K562 (cell line): ENCODE measurements at regions not wholly inside any gene's neighbourhood (a gene's known extent, or its start where the extent isn't known, plus 50 kb on each side); places are given as distances from the start of the nearest gene placed in this dataset.

Source experiments
- FOXK1 ChIP-seq: sonication (generic); formaldehyde crosslinking; IDR thresholded peaks from 2 replicates; pipeline ENCODE4 v1.8.0; 2022; ENCODE audit warnings: missing genetic modification reagents, mild to moderate bottlenecking, borderline replicate concordance
- HDAC2 ChIP-seq: fragments of 450-650 bp; IDR thresholded peaks from 2 replicates; pipeline ENCODE4 v1.6.1; 2016; ENCODE audit warnings: mild to moderate bottlenecking
- KDM4B ChIP-seq, 2 experiments: fragments of 450-650 bp in 1 of 2; sonication (generic) in 1 of 2; IDR thresholded peaks; 2 replicates each; pipeline ENCODE4 v1.6.1; 2016 to 2017; ENCODE audit warnings: borderline replicate concordance in 2 of 2, antibody characterized with exemption in 1 of 2, low read depth in 1 of 2, mild to moderate bottlenecking in 1 of 2
- RB1 ChIP-seq: fragments of 450-650 bp; IDR thresholded peaks from 2 replicates; pipeline ENCODE4 v1.6.1; 2017; ENCODE audit warnings: low read depth, mild to moderate bottlenecking
- SIN3A ChIP-seq, 2 experiments: fragments of 150-350 bp in 1 of 2; IDR thresholded peaks; 2 replicates each; pipeline ENCODE4 v1.6.1; 2011 to 2016; ENCODE audit warnings: borderline replicate concordance in 2 of 2, low read depth in 2 of 2, low read length in 2 of 2, mild to moderate bottlenecking in 2 of 2, moderate library complexity in 2 of 2; ENCODE audit not compliant: control insufficient read depth in 1 of 2
- SMC3 ChIP-seq: conservative IDR thresholded peaks from 2 replicates; pipeline ENCODE4 v1.6.1; 2011; ENCODE audit warnings: low read depth, low read length, improper control_type of control experiment; ENCODE audit not compliant: insufficient read depth
- TBL1XR1 ChIP-seq, 2 experiments: IDR thresholded peaks; 2 replicates each; pipeline ENCODE4 v1.6.1; 2012; ENCODE audit warnings: improper control_type of control experiment in 2 of 2, low read length in 2 of 2, mild to moderate bottlenecking in 1 of 2
- TCF7 ChIP-seq: sonication (generic); IDR thresholded peaks from 2 replicates; pipeline ENCODE4 v1.6.1; 2016; ENCODE audit warnings: antibody characterized with exemption, borderline replicate concordance
- ZNF232 ChIP-seq: sonication (generic); formaldehyde crosslinking; IDR thresholded peaks from 2 replicates; pipeline ENCODE4 v1.8.0; 2022; ENCODE audit warnings: mild to moderate bottlenecking, missing genetic modification reagents
- ZNF699 ChIP-seq: fragments of 250-450 bp; sonication (Bioruptor Pico); IDR thresholded peaks from 2 replicates; pipeline ENCODE4 v1.8.0; 2021; ENCODE audit warnings: mild to moderate bottlenecking, moderate library complexity; ENCODE audit not compliant: insufficient replicate concordance
- TF ChIP-seq, protein P1 (sequence below): IDR thresholded peaks from 2 replicates; pipeline ENCODE4 v1.6.1; 2014; ENCODE audit warnings: antibody characterized with exemption
- TF ChIP-seq, protein P2 (sequence below): conservative IDR thresholded peaks from 2 replicates; pipeline ENCODE4 v1.6.1; 2011; ENCODE audit warnings: low read depth, mild to moderate bottlenecking, low read length; ENCODE audit not compliant: control insufficient read depth
- TF ChIP-seq, protein P3 (sequence below): fragments of 450-650 bp; IDR thresholded peaks from 2 replicates; pipeline ENCODE4 v1.6.1; 2016; ENCODE audit warnings: antibody characterized with exemption
- TF ChIP-seq, protein P4 (sequence below): IDR thresholded peaks from 2 replicates; pipeline ENCODE4 v1.6.1; 2011; ENCODE audit warnings: borderline replicate concordance, low read depth, mild to moderate bottlenecking, moderate library complexity, low read length; ENCODE audit not compliant: insufficient read depth, poor library complexity, severe bottlenecking
- TF ChIP-seq, protein P5 (sequence below): fragments of 450-650 bp; formaldehyde crosslinking; IDR thresholded peaks from 2 replicates; pipeline ENCODE4 v1.4.0; 2020; ENCODE audit warnings: mild to moderate bottlenecking, moderate library complexity
- TF ChIP-seq, protein P6 (sequence below): fragments of 250-450 bp; sonication (Bioruptor Pico); IDR thresholded peaks from 2 replicates; pipeline ENCODE4 v1.8.0; 2022; ENCODE audit warnings: inconsistent platforms, mild to moderate bottlenecking, moderate library complexity, borderline replicate concordance

DNA sequence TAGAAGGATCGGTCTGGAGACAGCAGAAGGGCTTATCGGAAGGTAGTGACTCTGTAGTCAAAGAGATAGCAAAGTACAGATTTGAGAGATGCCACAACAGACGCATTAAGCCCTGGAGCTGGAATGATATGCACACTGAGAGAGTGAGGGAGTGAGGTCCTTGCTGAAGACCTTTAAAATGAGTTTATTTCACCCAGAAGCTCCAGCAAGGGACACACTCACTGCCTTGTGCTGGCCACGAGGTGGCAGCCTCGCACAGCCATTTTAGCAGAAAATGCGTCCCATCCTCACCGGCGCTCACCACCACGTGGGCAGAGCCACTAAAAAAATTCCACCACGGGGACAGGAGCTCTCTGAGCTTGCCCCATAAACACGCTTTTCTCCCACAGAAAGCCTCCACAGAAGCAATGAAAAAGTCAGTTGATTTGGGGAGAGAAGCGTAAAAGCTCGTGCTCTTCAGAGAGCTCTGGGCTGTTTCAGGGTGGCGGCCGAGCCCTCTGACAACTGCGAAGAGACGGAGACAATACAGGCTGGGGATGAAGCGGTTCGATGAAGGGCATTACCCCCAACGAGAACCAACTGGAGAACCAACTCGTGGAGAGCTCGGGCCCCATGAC, 163.0 kb upstream of the KLF14 start (continued):
- TF ChIP-seq, protein P1, sequence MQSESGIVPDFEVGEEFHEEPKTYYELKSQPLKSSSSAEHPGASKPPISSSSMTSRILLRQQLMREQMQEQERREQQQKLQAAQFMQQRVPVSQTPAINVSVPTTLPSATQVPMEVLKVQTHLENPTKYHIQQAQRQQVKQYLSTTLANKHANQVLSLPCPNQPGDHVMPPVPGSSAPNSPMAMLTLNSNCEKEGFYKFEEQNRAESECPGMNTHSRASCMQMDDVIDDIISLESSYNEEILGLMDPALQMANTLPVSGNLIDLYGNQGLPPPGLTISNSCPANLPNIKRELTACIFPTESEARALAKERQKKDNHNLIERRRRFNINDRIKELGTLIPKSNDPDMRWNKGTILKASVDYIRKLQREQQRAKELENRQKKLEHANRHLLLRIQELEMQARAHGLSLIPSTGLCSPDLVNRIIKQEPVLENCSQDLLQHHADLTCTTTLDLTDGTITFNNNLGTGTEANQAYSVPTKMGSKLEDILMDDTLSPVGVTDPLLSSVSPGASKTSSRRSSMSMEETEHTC = peak; percentile 11; the same call in 1 of the 2 replicates
- TF ChIP-seq, protein P2, sequence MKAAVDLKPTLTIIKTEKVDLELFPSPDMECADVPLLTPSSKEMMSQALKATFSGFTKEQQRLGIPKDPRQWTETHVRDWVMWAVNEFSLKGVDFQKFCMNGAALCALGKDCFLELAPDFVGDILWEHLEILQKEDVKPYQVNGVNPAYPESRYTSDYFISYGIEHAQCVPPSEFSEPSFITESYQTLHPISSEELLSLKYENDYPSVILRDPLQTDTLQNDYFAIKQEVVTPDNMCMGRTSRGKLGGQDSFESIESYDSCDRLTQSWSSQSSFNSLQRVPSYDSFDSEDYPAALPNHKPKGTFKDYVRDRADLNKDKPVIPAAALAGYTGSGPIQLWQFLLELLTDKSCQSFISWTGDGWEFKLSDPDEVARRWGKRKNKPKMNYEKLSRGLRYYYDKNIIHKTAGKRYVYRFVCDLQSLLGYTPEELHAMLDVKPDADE = peak; percentile 34; the same call in 1 of the 2 replicates
- peak; percentile 30 to 55; a peak in 1 of 4 replicates for TF ChIP-seq TBL1XR1 (IDR thresholded peaks at IDR 0.05; ENCODE audit: low read length in 2 of 2)
- TF ChIP-seq FOXK1 = peak; percentile 94
- TF ChIP-seq SIN3A (IDR thresholded peaks at IDR 0.05; ENCODE audit: borderline replicate concordance in 2 of 2, control insufficient read depth in 1 of 2, low read depth in 2 of 2, low read length in 2 of 2) = peak in 1 of 2 experiments; percentile 50; a peak in 1 of 4 replicates
- no peak for TF ChIP-seq ZNF699 (CRISPR knock-in tag)
- TF ChIP-seq ZNF232 = 0 out of 2 replicates have a peak, but pooled peaks have one; percentile 67
- peak; percentile 97 for TF ChIP-seq SMC3
- TF ChIP-seq, protein P3, sequence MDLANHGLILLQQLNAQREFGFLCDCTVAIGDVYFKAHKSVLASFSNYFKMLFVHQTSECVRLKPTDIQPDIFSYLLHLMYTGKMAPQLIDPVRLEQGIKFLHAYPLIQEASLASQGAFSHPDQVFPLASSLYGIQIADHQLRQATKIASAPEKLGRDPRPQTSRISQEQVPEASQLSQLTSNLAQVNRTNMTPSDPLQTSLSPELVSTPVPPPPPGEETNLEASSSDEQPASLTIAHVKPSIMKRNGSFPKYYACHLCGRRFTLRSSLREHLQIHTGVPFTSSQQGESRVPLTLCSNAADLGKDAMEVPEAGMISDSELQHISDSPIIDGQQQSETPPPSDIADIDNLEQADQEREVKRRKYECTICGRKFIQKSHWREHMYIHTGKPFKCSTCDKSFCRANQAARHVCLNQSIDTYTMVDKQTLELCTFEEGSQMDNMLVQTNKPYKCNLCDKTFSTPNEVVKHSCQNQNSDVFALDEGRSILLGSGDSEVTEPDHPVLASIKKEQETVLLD = no peak
- TF ChIP-seq HDAC2 = 0 out of 2 replicates have a peak, but pooled peaks have one; percentile 43
- TF ChIP-seq, protein P4, sequence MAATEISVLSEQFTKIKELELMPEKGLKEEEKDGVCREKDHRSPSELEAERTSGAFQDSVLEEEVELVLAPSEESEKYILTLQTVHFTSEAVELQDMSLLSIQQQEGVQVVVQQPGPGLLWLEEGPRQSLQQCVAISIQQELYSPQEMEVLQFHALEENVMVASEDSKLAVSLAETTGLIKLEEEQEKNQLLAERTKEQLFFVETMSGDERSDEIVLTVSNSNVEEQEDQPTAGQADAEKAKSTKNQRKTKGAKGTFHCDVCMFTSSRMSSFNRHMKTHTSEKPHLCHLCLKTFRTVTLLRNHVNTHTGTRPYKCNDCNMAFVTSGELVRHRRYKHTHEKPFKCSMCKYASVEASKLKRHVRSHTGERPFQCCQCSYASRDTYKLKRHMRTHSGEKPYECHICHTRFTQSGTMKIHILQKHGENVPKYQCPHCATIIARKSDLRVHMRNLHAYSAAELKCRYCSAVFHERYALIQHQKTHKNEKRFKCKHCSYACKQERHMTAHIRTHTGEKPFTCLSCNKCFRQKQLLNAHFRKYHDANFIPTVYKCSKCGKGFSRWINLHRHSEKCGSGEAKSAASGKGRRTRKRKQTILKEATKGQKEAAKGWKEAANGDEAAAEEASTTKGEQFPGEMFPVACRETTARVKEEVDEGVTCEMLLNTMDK = peak; percentile 36
- 0 out of 2 replicates have a peak, but pooled peaks have one; percentile 48 for TF ChIP-seq TCF7
- TF ChIP-seq, protein P5, sequence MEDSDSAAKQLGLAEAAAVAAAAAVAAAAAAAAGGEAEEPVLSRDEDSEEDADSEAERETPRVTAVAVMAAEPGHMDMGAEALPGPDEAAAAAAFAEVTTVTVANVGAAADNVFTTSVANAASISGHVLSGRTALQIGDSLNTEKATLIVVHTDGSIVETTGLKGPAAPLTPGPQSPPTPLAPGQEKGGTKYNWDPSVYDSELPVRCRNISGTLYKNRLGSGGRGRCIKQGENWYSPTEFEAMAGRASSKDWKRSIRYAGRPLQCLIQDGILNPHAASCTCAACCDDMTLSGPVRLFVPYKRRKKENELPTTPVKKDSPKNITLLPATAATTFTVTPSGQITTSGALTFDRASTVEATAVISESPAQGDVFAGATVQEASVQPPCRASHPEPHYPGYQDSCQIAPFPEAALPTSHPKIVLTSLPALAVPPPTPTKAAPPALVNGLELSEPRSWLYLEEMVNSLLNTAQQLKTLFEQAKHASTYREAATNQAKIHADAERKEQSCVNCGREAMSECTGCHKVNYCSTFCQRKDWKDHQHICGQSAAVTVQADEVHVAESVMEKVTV (CRISPR knock-in tag) = peak; percentile 96
- TF ChIP-seq KDM4B (IDR thresholded peaks at IDR 0.05; ENCODE audit: borderline replicate concordance in 2 of 2, low read depth in 1 of 2) = peak in 1 of 2 experiments; percentile 64; a peak in 2 of 4 replicates
- TF ChIP-seq, protein P6, sequence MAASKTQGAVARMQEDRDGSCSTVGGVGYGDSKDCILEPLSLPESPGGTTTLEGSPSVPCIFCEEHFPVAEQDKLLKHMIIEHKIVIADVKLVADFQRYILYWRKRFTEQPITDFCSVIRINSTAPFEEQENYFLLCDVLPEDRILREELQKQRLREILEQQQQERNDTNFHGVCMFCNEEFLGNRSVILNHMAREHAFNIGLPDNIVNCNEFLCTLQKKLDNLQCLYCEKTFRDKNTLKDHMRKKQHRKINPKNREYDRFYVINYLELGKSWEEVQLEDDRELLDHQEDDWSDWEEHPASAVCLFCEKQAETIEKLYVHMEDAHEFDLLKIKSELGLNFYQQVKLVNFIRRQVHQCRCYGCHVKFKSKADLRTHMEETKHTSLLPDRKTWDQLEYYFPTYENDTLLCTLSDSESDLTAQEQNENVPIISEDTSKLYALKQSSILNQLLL = no peak
- 0 out of 2 replicates have a peak, but pooled peaks have one; percentile 51 for TF ChIP-seq RB1
